GM12875 (cell line): ENCODE measurements at regions not wholly inside any gene's neighbourhood (a gene's known extent, or its start where the extent isn't known, plus 50 kb on each side); places are given as distances from the start of the nearest gene placed in this dataset.
"Not testable (repeated sequence)": the region's sequence is repeated elsewhere in the genome, so short reads cannot be mapped to it uniquely, and the experiment has no call there.

Source experiments
- H3K4me3 ChIP-seq: one replicate; pipeline ENCODE4 v1.5.1; 2011; ENCODE audit warnings: low read depth, low read length, control low read depth
- CTCF ChIP-seq: IDR thresholded peaks from 2 replicates; pipeline ENCODE4 v1.5.1; 2011; ENCODE audit warnings: low read depth, mild to moderate bottlenecking, control low read depth, inconsistent platforms, low read length, moderate library complexity, borderline replicate concordance; ENCODE audit not compliant: insufficient read depth

GRCh38 chr4:36610628-36611027 is 329.2 kb downstream of the DTHD1 start:
- no peak for TF ChIP-seq CTCF

GRCh38 chr4:36613142-36613541 is 331.7 kb downstream of the DTHD1 start:
- H3K4me3 ChIP-seq: not testable (repeated sequence)

More at GRCh38 chr4:36610628-36611027, 329.2 kb downstream of the DTHD1 start:
- H3K4me3 ChIP-seq: no peak overlapping the region

GRCh38 chr4:36614011-36614410 is 332.6 kb downstream of the DTHD1 start:
- H3K4me3 ChIP-seq: no peak overlapping the region
- TF ChIP-seq CTCF: no peak

- no peak for TF ChIP-seq CTCF
- H3K4me3 ChIP-seq: no peak overlapping the region
Measured at GRCh38 chr4:36618102-36618501, 336.7 kb downstream of the DTHD1 start.

- no peak for TF ChIP-seq CTCF
- no peak overlapping the region for H3K4me3 ChIP-seq
Measured at GRCh38 chr4:36624030-36624429, 342.6 kb downstream of the DTHD1 start.

- TF ChIP-seq CTCF: no peak
- H3K4me3 ChIP-seq: no peak overlapping the region
Measured at GRCh38 chr4:36638273-36638811, 356.9 kb downstream of the DTHD1 start.

- TF ChIP-seq CTCF: no peak
- no peak overlapping the region for H3K4me3 ChIP-seq
Measured at GRCh38 chr4:36640876-36641275, 359.5 kb downstream of the DTHD1 start.

GRCh38 chr4:36651253-36651652 is 369.8 kb downstream of the DTHD1 start:
- no peak overlapping the region for H3K4me3 ChIP-seq
- no peak for TF ChIP-seq CTCF
